GM21526 (cell line): ENCODE measurements at regions not wholly inside any gene's neighbourhood (a gene's known extent, or its start where the extent isn't known, plus 50 kb on each side); places are given as distances from the start of the nearest gene placed in this dataset.

Experiments used
- ATAC-seq: cut with Tn5 transposase; IDR thresholded peaks from one replicate; pipeline ENCODE4 v1.9.1; 2021; ENCODE audit warnings: moderate library complexity; ENCODE audit not compliant: unreplicated experiment, low FRiP score

- no peak for ATAC-seq
These were observed 217.0 kb downstream of the TMEM38B start for GRCh38 chr9:105911104-105911911.

GRCh38 chr9:105912157-105912862 lies 218.0 kb downstream of the TMEM38B start:
- no peak for ATAC-seq

GRCh38 chr9:105912863-105913516 lies 218.6 kb downstream of the TMEM38B start:
- ATAC-seq = no peak

GRCh38 chr9:105921057-105921726 lies 226.9 kb downstream of the TMEM38B start:
- no peak for ATAC-seq

- ATAC-seq = no peak
These were observed 234.1 kb downstream of the TMEM38B start for GRCh38 chr9:105928416-105928815.

GRCh38 chr9:105930011-105930627 lies 235.8 kb downstream of the TMEM38B start:
- ATAC-seq = no peak

GRCh38 chr9:105932276-105932675 lies 237.9 kb downstream of the TMEM38B start:
- no peak for ATAC-seq

- no peak for ATAC-seq
These were observed 256.1 kb downstream of the TMEM38B start for GRCh38 chr9:105950448-105950847.

- ATAC-seq = no peak
These were observed 256.6 kb downstream of the TMEM38B start for GRCh38 chr9:105950894-105951293.

- no peak for ATAC-seq
These were observed 260.2 kb downstream of the TMEM38B start for GRCh38 chr9:105954517-105954916.

GRCh38 chr9:105957830-105958229 lies 263.5 kb downstream of the TMEM38B start:
- peak; percentile 63 for ATAC-seq

GRCh38 chr9:105958587-105958986 lies 264.2 kb downstream of the TMEM38B start:
- no peak for ATAC-seq

- no peak for ATAC-seq
These were observed 265.2 kb downstream of the TMEM38B start for GRCh38 chr9:105959531-105959930.

GRCh38 chr9:105963343-105964099 lies 269.2 kb downstream of the TMEM38B start:
- no peak for ATAC-seq

- ATAC-seq = no peak
These were observed 269.8 kb downstream of the TMEM38B start for GRCh38 chr9:105964156-105964555.

GRCh38 chr9:105966834-105967233 lies 272.5 kb downstream of the TMEM38B start:
- ATAC-seq = no peak

- ATAC-seq = no peak
These were observed 272.9 kb downstream of the TMEM38B start for GRCh38 chr9:105967248-105967647.

- no peak for ATAC-seq
These were observed 273.5 kb downstream of the TMEM38B start for GRCh38 chr9:105967797-105968196.

- ATAC-seq = no peak
These were observed 274.6 kb downstream of the TMEM38B start for GRCh38 chr9:105968811-105969466.
